SK-N-DZ (cell line): ENCODE measurements at regions not wholly inside any gene's neighbourhood (a gene's known extent, or its start where the extent isn't known, plus 50 kb on each side); places are given as distances from the start of the nearest gene placed in this dataset.

Experiments
- DNase-seq: peaks from one replicate; pipeline ENCODE4 v3.0.0-alpha.2; 2015; ENCODE audit warnings: low spot score

DNA sequence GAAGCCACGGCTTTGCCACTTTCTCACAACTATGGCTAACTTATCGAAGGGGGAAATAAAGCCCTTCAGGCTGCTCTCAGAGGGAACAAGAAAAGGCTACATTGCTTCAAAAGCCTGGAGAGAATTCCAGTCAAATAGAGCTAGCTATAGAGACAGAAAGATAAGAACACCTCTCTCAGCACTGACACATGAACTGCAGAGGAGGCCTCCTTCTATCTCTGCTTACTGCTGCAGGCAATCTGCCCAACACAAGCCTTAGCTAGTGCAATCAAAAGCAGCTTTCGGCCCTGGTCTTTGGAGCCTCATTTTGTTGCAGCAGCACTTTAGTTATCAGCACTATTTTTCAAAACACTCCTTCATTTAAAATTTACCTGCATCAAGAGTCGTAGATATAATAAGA, 118.4 kb upstream of the ROBO1 start:
- DNase-seq: peak; percentile 13

DNA sequence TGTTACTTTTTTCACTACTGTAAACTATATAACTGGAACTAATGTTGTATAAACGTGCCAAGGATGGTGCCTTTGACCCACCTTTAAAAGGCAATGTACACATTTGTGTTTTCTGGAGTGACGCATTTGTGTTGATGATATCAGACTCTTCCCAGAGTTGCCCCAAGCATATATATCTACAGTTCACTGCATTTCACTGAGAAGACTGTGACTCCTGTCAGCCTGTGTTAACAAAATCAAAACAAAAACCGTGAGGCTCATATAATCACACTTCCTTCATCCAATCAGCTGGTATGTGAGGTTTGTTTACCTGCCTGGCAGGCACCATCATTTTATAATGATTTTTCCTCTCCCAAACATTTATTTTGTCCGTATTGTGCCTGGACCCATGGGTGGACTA, 117.6 kb upstream of the ROBO1 start:
- DNase-seq: no peak

DNA sequence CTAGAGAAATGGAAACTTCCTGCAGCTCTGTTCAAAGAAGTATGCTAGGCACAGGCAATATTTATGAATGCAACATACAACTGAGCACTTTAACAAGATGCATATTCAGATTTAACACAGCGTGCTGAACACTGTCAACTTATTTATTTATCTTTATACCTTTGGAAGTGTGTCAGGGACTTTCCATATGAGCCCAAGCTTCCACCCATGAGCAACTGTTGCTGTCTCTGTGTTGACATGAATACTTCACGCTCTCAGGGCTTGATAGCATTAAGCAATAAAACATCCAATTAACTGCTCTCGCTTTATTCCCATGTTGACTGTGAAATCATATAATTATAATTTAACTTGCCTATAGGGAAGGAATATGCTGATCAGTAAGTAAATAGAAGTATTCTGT, 116.6 kb upstream of the ROBO1 start:
- no peak for DNase-seq

DNA sequence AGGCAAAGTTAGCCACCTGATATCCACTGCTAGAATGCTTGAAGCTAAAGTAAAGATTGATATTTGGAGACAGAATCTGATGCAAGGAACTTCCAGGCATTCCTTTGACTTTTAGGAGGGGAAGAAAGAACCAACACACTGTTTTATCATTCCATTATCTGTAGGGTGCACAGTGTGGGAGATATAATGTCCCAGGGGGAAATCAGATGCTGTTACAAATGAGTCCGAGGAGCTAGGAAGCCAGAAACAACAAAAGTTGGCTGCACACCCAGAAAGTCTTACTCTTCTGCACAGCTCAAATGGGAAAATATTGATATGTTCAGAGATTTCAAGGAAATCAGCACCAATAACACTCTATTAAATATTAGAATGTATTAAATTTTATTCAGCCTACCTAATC, 113.6 kb upstream of the ROBO1 start:
- no peak for DNase-seq

DNA sequence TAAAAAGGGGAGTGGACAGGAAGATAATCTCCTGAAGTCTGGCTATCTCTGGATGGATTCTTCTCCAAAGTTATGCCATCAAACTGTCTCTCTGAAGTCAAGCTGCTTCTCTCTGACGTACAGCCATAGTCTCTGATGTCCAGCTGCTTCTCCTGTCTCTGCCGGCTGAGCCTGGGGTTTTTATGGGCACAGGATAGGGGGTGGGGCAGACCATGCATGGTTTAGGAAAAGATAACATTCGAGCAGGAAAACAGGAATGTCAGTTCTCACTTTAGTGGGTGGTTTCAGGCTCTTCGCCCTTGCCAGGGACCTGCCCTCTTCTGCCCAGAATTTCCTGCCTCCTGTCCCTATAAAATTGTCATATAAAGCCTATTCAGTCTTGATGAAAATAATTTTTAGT, 110.9 kb upstream of the ROBO1 start:
- no peak for DNase-seq

DNA sequence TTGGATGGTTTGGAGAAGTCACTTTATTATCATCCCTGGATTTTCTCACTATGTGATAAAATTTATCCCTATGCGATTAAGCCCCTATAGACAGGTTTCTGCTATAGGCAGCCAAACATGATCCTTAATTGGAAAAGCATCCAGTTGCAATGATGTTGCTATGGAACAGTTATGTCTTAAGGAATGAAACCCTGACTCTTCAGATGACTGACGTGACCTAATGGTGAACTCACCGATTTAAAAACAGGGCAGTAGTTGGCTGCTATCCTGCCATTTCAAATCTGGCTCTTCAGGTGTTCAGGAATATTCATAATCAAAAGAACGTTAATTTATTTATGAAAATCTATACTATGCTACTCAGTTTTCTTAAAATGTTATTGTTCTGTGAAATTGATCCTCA, 106.8 kb upstream of the ROBO1 start:
- no peak for DNase-seq

DNA sequence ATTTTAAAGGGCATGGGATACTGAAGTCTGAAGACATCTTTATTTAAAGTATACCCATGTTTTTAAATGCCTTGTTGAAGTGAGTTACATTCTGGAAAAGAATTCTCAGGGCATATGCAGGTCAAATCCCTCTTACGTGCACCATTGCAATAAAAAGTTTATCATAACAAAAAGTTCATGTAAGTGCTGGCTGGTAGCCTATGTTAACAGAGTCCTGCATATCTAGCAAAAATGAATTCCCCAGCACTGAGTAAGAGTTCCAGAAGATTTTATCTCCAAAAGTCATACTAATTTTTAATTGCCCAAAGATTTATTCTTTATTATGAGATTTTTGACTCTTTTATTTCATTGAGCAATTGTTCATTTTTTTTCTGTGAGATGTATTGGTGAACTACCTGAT, 104.7 kb upstream of the ROBO1 start:
- DNase-seq: no peak

DNA sequence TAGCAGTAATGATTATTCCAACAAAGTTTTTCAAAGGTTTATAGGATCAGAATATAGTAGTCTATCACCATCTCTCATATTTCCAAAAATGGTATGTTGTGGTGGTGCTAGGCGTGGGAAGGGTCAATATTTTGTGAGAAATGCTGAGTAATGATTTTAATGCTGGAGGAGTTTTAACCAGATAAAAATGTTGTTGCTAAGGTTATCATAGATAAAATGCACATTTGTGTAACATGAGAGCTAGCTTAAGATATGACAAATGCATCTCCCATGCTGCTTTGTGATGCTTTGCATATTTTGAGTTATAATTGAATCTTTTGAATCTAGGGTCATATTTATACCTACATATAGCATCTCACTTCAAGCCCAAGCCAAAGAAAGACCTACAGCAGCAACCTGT, 103.9 kb upstream of the ROBO1 start:
- no peak for DNase-seq

DNA sequence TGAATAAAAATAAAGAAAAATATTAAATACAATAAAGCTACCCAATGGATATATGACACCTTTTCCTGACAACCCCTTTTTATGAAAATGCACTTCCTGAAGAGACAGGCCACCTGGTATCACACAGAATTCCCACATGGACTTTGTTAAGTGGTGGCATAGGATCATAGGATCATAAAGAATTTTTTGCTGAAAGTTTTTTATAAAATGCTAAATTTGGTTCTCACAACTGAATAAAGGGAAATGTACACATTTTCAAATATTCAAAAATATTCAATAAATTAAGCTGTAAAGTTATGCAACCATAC, 102.5 kb upstream of the ROBO1 start:
- DNase-seq: no peak

DNA sequence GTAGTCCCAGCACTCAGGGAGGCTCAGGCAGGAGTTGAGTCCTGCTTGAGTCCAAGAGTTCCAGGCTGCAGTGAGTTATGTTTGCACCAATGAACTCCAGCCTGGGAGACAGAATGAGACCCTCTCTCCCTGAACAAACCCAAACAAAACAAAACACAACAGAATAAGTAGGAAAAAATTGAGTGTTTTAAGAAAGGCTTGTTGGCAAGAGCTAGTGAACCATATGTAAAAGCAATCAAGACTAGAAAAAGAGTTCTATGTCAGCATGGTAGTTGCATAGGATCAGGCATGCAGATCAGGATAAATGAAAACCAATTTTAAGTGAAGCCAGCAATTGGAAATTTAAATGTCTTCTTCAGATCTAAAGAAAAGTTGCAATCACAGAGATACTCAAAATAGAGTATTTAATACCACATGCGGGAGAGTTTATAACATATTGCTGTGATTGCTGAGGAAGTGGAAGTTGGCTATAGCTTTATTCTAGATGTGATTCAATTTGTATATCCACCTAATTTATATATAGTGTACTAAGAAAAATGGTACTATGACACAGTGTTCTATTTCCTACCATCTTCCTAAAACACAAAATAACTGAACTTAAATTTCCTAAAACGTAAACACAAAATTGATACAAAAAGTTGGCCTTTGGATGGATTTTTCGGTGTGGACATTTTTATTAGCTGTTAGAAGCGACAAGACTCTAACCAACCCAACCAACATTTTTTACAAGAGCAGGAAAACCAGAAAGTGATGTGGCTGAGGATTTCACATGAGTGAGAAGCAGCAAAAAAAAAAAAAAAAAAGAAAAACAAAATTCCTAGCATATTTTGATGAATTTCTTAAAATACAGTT, 101.9 kb upstream of the ROBO1 start:
- no peak for DNase-seq

DNA sequence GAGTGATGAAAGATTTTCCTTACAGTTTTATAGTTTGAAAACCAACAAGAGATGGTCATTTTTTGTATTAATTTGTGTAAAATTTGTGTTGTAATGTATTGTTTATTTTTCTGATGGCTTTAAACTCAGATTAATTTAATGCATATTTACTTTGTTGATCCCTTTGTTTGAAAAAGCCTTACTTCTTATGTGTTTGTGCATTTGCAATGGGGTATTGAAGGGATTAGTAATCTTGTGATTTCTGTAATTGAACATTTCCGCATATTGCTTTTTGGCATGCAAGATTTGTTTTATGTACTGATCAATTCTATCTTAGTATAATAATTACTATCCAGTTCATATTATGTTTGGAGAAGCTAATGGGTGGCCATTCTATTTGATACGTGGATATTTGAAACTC, 98.4 kb upstream of the ROBO1 start:
- DNase-seq: no peak

DNA sequence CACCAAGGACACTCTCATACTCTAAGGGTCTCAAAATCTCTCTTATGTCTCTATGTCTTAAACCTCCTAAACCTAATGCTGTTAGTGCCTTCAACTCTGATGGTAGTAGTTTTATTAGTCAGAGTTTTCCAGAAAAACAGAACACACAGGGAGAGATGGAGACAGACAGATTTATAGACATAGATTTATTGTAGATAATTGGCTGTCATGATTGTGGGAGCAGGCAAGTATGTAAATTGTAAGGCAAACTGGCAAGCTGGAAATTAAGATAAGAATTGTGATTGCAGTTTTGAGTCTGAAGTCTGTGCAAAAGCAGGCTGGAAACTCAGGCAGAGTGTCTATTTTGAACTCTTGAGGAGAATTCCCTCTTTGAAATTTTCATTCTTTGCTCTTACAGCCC, 96.3 kb upstream of the ROBO1 start:
- DNase-seq: no peak

DNA sequence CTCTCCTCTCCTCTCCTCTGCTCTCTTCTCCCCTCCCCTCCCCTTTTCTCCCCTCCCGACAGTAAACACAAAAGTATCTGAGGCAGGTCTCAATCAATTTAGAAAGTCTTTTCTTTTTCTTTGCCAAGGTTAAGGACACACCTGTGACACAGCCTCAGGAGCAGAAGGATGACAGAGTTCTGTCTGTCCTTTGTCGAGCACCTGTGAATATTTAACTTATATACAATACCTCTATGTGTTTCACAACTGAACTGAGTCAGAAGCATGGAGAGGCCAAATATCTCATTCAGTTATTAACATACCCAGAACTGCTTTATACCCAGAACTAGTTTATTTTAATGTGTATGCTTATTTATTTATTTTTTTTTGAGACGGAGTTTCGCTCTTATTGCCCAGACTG, 81.1 kb upstream of the ROBO1 start:
- no peak for DNase-seq

DNA sequence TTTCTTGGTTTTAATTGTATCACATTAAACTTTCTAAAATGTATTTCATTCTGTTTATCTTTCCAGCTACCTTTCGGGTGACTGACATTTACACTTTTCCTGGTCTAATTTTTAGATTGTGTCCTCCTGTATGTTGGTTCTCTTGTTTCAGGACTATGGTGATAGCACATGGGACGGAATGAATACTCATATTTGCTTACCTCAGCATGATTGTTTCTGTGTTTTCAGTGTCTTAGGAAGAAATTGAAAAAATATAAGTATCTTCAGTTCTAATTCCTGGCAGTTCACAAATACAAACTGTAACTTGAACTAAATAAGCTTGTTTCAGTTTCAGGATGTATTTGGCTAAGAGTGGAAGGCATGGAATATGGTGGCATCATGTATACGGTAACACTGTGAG, 80.1 kb upstream of the ROBO1 start:
- DNase-seq: no peak

DNA sequence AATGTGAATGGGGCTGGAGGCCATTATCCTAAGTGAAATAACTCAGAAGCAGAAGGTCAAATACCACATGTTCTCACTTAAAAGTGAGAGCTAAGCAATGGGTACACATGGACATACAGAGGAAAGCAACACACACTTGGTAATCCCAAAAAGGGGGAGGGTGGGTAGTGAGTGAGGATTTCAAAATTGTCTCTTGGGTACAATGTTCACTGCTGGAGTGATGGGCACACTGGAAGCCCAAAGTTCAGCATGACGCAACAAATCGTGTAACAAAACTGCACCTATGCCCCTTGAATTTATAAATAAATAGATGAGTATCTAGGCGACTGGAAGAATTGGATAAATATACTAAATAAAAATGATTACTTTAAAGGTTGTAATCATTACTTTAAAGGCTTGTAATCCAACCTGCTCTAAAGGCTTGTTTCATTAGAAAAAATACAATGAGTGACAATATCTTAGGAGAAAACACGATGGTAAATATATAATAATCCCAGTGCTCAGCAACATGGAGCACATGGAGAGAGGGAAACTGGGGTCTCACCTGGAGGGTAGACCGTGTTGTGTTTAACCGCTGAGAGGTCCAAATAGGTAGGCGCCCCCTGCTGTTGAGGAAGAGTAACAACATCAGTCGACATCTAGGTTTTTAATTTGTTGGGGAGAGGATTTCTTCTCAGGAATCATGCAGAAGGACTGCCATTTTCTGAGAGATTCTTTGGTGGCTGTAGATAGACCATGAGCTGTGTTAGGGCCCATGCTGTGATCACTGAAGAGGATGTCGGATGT, 78.5 kb upstream of the ROBO1 start:
- DNase-seq: peak; percentile 13

DNA sequence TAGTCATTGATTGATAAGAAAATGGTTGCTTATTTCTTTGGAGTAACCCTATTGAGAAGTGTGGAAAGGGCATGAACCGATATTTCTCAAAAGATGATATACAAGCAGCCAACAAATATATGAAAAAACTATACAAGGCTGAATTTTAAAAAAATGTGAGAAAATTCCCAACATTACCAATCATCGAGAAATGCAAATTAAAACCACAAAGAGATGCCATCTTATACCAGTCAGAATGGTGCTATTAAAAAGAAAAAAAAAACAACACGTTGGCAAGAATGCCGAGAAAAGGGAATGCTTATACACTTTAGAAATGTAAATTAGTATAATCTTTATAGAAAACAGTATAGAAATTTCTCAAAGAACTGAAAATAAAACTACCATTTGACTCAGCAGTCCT, 77.7 kb upstream of the ROBO1 start:
- no peak for DNase-seq

DNA sequence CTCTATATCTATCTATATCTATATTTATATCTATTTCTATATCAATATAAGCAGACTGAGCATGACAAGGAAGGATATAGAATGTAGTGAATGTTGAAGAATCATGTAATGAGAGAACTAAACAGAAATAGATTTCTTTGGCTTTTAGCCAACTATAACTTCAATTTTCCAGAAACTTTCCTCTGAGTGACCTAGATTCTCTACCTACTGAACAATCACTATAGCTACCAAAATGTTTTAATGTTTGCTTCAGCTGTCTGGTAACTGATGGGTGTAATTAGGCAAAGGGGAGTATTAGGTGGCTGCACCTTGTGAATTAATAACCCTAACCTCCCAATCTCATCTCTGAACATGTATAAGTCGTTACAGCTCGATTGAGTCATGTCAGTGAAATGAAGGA, 76.4 kb upstream of the ROBO1 start:
- DNase-seq: no peak

DNA sequence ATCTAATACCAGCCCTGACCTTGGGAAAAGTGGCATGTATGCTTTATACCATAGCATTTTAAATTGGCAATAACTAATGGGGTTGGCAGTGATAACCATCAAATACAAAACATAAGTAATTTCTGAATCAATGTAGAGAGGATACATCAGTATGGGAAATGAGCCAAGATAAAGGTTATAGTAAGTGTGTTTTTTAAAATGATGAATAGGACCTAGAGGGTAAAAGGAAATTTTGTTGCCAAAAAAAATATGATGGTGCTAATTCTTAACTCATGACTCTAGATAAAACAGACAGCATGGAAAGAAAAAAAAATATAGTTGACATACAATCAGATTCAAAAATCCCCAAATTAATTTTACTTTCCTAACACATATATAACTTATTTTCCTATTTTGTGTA, 75.4 kb upstream of the ROBO1 start:
- DNase-seq: no peak

DNA sequence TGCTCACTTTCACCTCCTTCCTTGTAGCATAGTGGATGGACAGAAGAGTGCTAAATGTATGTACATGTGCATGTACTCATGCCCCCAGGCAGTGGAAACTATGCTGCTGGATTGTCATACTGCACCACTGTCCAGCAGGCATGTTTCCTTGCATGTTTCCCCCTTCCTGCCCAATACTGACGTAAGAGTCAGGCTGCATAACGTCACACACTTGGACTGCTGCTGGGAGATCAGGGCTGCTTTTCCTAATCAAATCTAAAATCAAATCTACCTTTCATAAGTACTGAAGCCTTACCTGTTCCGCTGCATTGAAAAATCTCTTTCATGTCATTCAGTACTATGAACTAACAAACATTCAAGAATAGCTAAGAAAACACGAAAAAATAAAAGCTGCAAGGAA, 67.9 kb upstream of the ROBO1 start:
- no peak for DNase-seq

DNA sequence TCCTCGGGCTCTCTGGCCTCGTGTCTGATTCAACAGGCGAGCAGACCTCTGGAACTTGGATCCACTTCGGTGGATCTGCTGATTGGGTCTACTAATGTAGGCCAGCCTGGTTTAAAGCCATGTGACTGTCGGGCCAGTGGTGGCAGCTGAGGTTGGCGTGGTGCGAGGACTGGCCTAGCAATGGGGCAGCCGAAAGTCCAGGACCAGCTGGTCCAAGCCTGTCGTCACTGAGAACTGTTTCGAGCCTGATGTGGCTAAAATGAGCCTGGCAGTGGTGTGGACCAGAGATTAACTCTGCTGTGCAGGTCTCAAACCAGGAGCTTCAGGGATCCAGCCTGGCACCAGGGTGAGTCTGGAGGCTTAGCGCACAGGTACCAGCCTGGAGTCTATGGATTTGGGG, 56.4 kb upstream of the ROBO1 start:
- no peak for DNase-seq

DNA sequence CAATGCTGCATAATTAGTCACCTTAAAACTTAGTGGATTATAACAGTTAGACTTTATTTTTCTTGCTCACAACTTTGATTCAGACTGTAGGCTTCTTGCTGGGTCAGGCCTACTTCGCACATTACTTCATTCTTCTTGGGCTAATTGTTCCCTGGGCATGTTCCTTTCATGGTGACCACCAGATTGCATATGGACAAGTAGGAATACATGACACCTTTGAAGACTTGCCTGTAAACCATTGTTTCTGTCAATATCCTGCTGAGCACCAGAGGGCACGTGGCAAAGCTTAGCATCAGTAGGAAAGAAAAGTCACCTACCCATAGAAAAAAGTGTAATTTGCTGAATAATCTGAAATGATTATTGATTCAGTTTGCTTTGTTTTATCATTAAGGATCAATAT, 54.3 kb upstream of the ROBO1 start:
- DNase-seq: no peak

DNA sequence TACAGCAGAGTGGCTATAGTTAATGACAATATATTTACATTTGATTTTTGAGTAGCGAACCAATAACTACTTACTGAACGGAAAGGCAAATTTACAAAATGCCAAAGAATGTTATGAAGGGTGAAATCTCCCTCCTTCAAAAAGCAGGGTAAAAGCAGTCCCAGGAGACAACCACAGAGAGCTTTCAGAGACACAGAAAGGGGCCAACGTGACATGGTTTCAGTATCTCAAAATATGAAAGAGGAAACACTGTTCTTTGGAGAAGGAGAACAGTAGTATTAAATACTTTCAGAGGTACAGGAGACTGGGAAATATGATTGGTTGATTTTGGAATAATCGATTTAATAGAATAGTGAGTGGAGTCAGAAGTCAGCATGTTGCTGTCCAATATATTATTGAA, 52.3 kb upstream of the ROBO1 start:
- no peak for DNase-seq

DNA sequence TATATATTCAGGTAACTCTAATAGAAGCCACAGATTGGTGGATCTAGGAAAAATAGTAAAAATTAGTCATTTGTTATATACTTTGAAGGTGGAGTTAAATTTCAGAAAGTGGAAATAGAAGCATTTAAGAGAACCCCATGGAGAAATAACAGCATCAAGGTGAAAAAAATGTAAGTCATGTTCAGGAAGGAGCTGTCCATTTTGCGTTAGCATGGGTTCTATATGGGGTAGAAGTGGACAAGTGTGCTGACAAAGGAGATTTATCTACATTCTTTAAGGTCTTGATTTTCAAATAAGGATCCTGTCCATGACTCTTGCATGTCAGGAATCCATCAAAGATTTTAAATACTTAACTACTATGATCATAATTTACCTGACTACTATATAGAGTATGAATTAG, 50.2 kb upstream of the ROBO1 start:
- DNase-seq: no peak
